Ovary (tissue), 3 donors: ENCODE measurements at regions not wholly inside any gene's neighbourhood (a gene's known extent, or its start where the extent isn't known, plus 50 kb on each side); places are given as distances from the start of the nearest gene placed in this dataset.

Source experiments
- EP300 ChIP-seq: sonication (generic); formaldehyde crosslinking; IDR thresholded peaks from one replicate; pipeline ENCODE4 v1.6.1; 2017; ENCODE audit warnings: antibody characterized with exemption
- POLR2A ChIP-seq: fragments of 450-650 bp; IDR thresholded peaks from one replicate; pipeline ENCODE4 v1.6.1; 2017; ENCODE audit warnings: antibody characterized with exemption, mild to moderate bottlenecking, moderate library complexity
- TF ChIP-seq, protein P1 (sequence below), 3 donors: fragments of 450-650 bp in 2 of 3; fragments of 200-600 bp in 1 of 3; IDR thresholded peaks; one replicate each; pipeline versions ENCODE4 v1.5.1 to v1.8.0; 2016 to 2022; ENCODE audit warnings: antibody characterized with exemption in 3 of 3, mild to moderate bottlenecking in 1 of 3
- donor health status: DM: no; HTN: no; CAD: no.

DNA sequence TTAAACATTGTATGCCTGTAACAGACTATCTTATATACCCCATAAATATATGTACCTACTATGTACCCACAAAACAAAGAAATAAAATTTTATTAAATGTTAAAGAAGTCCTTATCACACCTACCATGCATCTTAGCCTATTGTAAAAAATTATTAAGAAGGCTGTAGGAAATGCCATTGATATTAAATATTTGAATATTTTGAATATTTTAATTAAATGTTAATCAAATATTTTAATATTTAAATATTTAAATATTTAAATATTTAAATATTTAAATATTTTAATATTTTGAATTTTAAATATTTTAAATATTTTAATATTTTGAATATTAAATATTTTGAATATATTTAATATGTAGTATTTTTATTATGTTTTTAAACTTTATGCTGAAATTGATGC lies 331.5 kb upstream of the ATP10B start:
- no peak for TF ChIP-seq EP300
- TF ChIP-seq POLR2A = no peak
- TF ChIP-seq, protein P1, sequence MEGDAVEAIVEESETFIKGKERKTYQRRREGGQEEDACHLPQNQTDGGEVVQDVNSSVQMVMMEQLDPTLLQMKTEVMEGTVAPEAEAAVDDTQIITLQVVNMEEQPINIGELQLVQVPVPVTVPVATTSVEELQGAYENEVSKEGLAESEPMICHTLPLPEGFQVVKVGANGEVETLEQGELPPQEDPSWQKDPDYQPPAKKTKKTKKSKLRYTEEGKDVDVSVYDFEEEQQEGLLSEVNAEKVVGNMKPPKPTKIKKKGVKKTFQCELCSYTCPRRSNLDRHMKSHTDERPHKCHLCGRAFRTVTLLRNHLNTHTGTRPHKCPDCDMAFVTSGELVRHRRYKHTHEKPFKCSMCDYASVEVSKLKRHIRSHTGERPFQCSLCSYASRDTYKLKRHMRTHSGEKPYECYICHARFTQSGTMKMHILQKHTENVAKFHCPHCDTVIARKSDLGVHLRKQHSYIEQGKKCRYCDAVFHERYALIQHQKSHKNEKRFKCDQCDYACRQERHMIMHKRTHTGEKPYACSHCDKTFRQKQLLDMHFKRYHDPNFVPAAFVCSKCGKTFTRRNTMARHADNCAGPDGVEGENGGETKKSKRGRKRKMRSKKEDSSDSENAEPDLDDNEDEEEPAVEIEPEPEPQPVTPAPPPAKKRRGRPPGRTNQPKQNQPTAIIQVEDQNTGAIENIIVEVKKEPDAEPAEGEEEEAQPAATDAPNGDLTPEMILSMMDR (IDR thresholded peaks at IDR 0.05) = no peak
